Pancreas (tissue), 10 donors: ENCODE measurements at regions not wholly inside any gene's neighbourhood (a gene's known extent, or its start where the extent isn't known, plus 50 kb on each side); places are given as distances from the start of the nearest gene placed in this dataset.

ENCODE experiments used
- ATAC-seq, 4 donors: fragments of 200-7000 bp; cut with Tn5 transposase; one replicate each; pipeline versions ENCODE4 v1.8.0 to v1.9.1; 2020; ENCODE audit warnings: mild to moderate bottlenecking in 4 of 4, moderate library complexity in 4 of 4
- DNase-seq, 6 donors: peaks; one replicate each; pipeline ENCODE4 v3.0.0-alpha.2; 2020
- FAIRE-seq: peaks from 2 replicates; lab custom pipeline; 2012; peaks lifted over from hg19 to GRCh38; lab: Jason Lieb, UNC
- H3K27ac ChIP-seq, 4 donors: fragments of 200-600 bp; sonication (generic); 1 replicate in 3 of 4; 2 replicates in 1 of 4; pipeline versions ENCODE4 v1.5.0 to v1.8.0; 2020
- H3K27me3 ChIP-seq, 4 donors: fragments of 200-600 bp; one replicate each; pipeline ENCODE4 v1.8.0; 2021
- H3K36me3 ChIP-seq, 3 donors: fragments of 200-600 bp; sonication (generic) in 1 of 3; one replicate each; pipeline versions ENCODE4 v1.5.0 to v1.8.0; 2020 to 2021
- H3K4me1 ChIP-seq, 3 donors: fragments of 200-600 bp; one replicate each; pipeline ENCODE4 v1.8.0; 2021
- H3K4me3 ChIP-seq, 4 donors: fragments of 200-600 bp; sonication (generic) in 2 of 4; one replicate each; pipeline versions ENCODE4 v1.5.0 to v1.8.0; 2020 to 2021
- H3K9me3 ChIP-seq, 4 donors: fragments of 200-600 bp; one replicate each; pipeline ENCODE4 v1.8.0; 2021
- WGBS, 2 donors: extraction: QIAGEN DNeasy Blood & Tissue Kit; methylation state at CpG; one replicate each; pipeline ENCODE4 v1.1.7; 2013; 5-methylcytosine and 5-hydroxymethylcytosine counted together
- intact Hi-C, 3 donors: fragments of 100-400 bp; cut with DNase I; formaldehyde crosslinking; loops; one replicate each; pipeline versions ENCODE4 v1.11.1 to v1.14.2; 2022
- TF ChIP-seq, protein P1 (sequence below), 4 donors: fragments of 200-600 bp; sonication (generic) in 3 of 4; IDR thresholded peaks; one replicate each; pipeline versions ENCODE4 v1.5.0 to v1.8.0; 2021; ENCODE audit warnings: antibody characterized with exemption in 4 of 4
- donor health status: healthy with polysubstance abuse.
- donor health status: DM: no; HTN: no; CAD: no; lungs with moderate emphysema.
- donor health status: DM: no; HTN: no; CAD: no.
- donor health status: control.
- donor health status: control.
- donor health status: Bipolar disorder and iron deficiency.
- donor health status: DM: yes; HTN: yes; CAD: no.
- donor health status: DM: no; HTN: no; CAD: no.
- donor health status: DM: no; HTN: no; CAD: no.
- donor health status: DM: yes; HTN: yes; CAD: no.

GRCh38 chr6:14625173-14625895 is 507.8 kb downstream of the CD83 start:
- TF ChIP-seq, protein P1, sequence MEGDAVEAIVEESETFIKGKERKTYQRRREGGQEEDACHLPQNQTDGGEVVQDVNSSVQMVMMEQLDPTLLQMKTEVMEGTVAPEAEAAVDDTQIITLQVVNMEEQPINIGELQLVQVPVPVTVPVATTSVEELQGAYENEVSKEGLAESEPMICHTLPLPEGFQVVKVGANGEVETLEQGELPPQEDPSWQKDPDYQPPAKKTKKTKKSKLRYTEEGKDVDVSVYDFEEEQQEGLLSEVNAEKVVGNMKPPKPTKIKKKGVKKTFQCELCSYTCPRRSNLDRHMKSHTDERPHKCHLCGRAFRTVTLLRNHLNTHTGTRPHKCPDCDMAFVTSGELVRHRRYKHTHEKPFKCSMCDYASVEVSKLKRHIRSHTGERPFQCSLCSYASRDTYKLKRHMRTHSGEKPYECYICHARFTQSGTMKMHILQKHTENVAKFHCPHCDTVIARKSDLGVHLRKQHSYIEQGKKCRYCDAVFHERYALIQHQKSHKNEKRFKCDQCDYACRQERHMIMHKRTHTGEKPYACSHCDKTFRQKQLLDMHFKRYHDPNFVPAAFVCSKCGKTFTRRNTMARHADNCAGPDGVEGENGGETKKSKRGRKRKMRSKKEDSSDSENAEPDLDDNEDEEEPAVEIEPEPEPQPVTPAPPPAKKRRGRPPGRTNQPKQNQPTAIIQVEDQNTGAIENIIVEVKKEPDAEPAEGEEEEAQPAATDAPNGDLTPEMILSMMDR (IDR thresholded peaks at IDR 0.05), result no peak
- Histone ChIP-seq H3K4me3 (no peak overlapping the region), H3K9me3 (no peaks in the 10 kb centered on the region), H3K4me1 (peaks cover 0 to 8% (median 0%) of the 10 kb centered on the region in 3 donors), H3K27me3 (no peaks in the 10 kb centered on the region), H3K36me3 (no peaks in the 10 kb centered on the region), H3K27ac (no peak overlapping the region)
- no peak for ATAC-seq
- FAIRE-seq, result no peak
- DNase-seq, result no peak
- intact Hi-C loops, result no loop called here
- WGBS, 2 donors, result 65 to 74% methylated on average over 8 of the region's 8 CpGs

DNA sequence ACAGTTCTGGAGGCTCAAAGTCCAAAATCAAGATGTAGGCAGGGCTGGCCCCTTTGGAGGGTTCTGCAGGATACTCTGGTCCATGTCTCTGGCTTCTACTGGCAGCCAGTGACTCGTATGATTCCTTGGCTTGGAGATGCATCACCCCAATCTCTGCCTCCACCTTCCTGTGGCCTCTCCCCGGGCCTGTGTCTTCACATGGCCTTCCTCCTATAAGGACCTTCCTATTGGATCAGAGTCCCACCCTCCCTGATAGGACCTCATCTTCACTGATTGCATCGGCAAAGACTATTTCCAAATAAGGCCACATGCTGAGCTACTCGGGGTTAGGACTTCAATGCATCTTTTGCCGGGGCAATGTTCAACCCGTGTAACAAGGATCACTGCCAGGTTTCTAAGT is 509.0 kb downstream of the CD83 start:
- Histone ChIP-seq H3K4me3 (no peak overlapping the region), H3K27me3 (no peaks in the 10 kb centered on the region), H3K27ac (no peak overlapping the region), H3K36me3 (no peaks in the 10 kb centered on the region), H3K9me3 (no peaks in the 10 kb centered on the region), H3K4me1 (peaks cover 0 to 6% (median 0%) of the 10 kb centered on the region in 3 donors)
- FAIRE-seq (no peak), ATAC-seq (no peak), DNase-seq (no peak)
- WGBS, 2 donors, result 69 to 78% methylated on average over 6 of the region's 6 CpGs
- TF ChIP-seq, protein P1 (IDR thresholded peaks at IDR 0.05), result no peak
- intact Hi-C loops, result no loop called here

DNA sequence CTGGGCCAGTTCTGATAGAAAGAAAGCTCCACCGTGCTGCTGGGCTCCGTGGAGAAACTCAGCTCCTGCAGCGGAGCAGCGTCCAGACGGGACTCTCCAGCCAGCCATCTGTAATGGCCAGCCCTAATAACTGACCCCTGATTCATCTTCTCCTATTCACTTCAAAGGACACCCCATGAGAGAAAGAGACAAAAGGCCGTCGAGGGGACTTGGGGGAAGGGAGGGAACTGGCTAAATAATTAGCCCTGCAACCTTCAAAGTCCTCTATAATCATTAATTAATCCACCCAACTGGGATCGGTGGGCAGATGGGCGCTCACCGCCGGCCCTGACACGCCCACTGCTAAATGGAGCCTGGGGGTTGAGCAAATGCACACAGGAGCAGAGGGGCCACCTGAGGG is 512.4 kb downstream of the CD83 start:
- Histone ChIP-seq H3K4me3 (no peak overlapping the region), H3K4me1 (no peaks in the 10 kb centered on the region), H3K9me3 (no peaks in the 10 kb centered on the region), H3K27me3 (no peaks in the 10 kb centered on the region), H3K36me3 (no peaks in the 10 kb centered on the region), H3K27ac (no peak overlapping the region)
- DNase-seq, result no peak
- ATAC-seq, result no peak
- no peak for FAIRE-seq
- 19 to 22% methylated on average over 12 of the region's 12 CpGs for WGBS, 2 donors
- TF ChIP-seq, protein P1 (IDR thresholded peaks at IDR 0.05), result no peak
- intact Hi-C loops, result no loop called here

DNA sequence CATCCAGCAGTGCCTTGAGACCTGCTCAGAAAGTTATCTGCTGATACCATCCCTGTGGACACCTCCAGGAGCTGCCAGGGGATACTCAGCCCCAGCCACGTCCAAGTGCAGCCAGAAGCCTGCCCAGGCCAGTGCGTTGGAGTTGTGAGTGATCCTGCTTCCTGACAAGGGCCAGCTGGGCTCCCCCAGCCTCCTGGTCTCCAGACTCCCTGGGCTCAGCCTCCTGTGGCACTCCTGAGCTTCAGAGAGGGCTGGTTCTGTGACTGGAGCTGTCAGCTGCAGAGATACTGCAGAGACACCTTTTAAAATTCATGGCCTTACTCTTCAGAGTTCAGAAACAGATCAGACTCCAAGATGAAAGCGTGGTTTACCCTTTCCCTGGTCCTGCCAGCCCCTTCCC is 515.9 kb downstream of the CD83 start:
- TF ChIP-seq, protein P1 (IDR thresholded peaks at IDR 0.05), result no peak
- Histone ChIP-seq H3K27me3 (no peaks in the 10 kb centered on the region), H3K4me1 (no peaks in the 10 kb centered on the region), H3K4me3 (no peak overlapping the region), H3K9me3 (no peaks in the 10 kb centered on the region), H3K36me3 (no peaks in the 10 kb centered on the region), H3K27ac (no peak overlapping the region)
- ATAC-seq (no peak), DNase-seq (no peak), FAIRE-seq (no peak)
- 59 to 66% methylated on average over 3 of the region's 3 CpGs for WGBS, 2 donors
- intact Hi-C loops, result no loop called here

- DNase-seq, result no peak
- H3K4me3 ChIP-seq, result no peak overlapping the region
- no peaks in the 10 kb centered on the region for H3K9me3 ChIP-seq
- no peak overlapping the region for H3K27ac ChIP-seq
- no peaks in the 10 kb centered on the region for H3K27me3 ChIP-seq
- 75 to 76% methylated on average over 9 of the region's 9 CpGs for WGBS, 2 donors
- TF ChIP-seq, protein P1 (IDR thresholded peaks at IDR 0.05), result no peak
- no peaks in the 10 kb centered on the region for H3K4me1 ChIP-seq
- no peaks in the 10 kb centered on the region for H3K36me3 ChIP-seq
- no peak for FAIRE-seq
- intact Hi-C loops, result no loop called here
- ATAC-seq, result no peak
Measured at GRCh38 chr6:14634072-14634471, 516.5 kb downstream of the CD83 start.
